Activated T-cell treated with anti-CD3 and anti-CD28 coated beads, Interleukin-2, amount 50 U/mL, for 4 hours (primary cell): ENCODE measurements at regions not wholly inside any gene's neighbourhood (a gene's known extent, or its start where the extent isn't known, plus 50 kb on each side); places are given as distances from the start of the nearest gene placed in this dataset.

Experiments
- ATAC-seq, 2 donors: fragments of 200-7000 bp; cut with Tn5 transposase; one replicate each; pipeline ENCODE4 v1.10.0; 2021
- DNase-seq: peaks from one replicate; pipeline ENCODE4 v3.0.0-alpha.2; 2020
- H3K27me3 Mint-ChIP-seq: one replicate; pipeline ENCODE4 v1.8.0; 2021; ENCODE audit warnings: low read depth, mixed read lengths
- H3K36me3 Mint-ChIP-seq: one replicate; pipeline ENCODE4 v1.8.0; 2022; ENCODE audit warnings: mixed read lengths; ENCODE audit not compliant: insufficient read depth
- H3K4me1 Mint-ChIP-seq: one replicate; pipeline ENCODE4 v1.8.0; 2021; ENCODE audit warnings: low read depth, mixed read lengths
- H3K4me3 Mint-ChIP-seq: one replicate; pipeline ENCODE4 v1.8.0; 2021; ENCODE audit warnings: mild to moderate bottlenecking, moderate library complexity, mixed read lengths
- H3K9me3 Mint-ChIP-seq: one replicate; pipeline ENCODE4 v1.8.0; 2021; ENCODE audit warnings: mixed read lengths

DNA sequence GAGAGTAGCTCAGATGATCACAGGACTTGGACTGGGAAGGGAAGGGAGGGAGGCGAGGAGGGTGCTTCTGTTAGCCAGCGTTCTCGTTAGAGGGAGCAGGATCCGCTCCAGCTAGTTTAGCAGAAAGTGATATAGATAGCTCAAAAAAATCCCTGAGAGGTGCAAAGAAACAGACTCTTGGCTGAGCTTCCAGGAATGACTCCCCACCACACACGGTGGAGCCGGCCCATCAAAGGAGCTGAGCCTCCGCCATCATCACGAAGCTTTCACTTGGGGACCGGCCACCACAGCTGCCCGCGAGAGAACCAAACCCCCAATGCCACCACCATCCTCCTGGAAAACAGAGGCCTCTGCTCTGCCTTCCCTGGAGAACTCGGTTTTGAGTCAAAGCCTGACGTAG is 124.6 kb upstream of the BCL2L14 start:
- H3K4me3 Mint-ChIP-seq: no peak overlapping the region
- H3K9me3 Mint-ChIP-seq: no peaks in the 10 kb centered on the region
- no peaks in the 10 kb centered on the region for H3K36me3 Mint-ChIP-seq
- DNase-seq: no peak
- peaks cover 4% of the 10 kb centered on the region for H3K4me1 Mint-ChIP-seq
- no peak for ATAC-seq
- H3K27me3 Mint-ChIP-seq: no peaks in the 10 kb centered on the region

DNA sequence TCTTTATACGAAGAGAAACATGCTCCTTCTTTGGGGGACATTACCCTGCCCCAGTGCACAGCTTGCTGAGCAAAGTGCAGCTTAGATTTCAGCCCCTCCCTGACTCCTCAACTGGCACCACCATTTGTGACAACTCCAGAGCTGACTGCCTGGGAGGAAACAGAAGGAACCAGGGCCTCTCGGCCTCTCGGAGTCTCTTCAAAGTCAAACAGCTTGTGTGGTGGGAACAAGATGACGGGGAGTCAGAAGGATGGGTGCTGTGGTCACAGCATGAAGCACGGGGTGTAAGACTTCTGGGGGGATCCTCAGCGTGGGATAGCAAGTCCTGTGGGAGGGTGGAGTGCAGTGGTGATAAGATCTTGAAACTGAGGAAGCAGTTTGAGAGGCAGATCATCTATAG is 123.5 kb upstream of the BCL2L14 start:
- no peak for DNase-seq
- Mint-ChIP-seq H3K9me3 (no peaks in the 10 kb centered on the region), H3K4me3 (no peak overlapping the region), H3K4me1 (peaks cover 4% of the 10 kb centered on the region), H3K36me3 (no peaks in the 10 kb centered on the region), H3K27me3 (no peaks in the 10 kb centered on the region)
- no peak for ATAC-seq

DNA sequence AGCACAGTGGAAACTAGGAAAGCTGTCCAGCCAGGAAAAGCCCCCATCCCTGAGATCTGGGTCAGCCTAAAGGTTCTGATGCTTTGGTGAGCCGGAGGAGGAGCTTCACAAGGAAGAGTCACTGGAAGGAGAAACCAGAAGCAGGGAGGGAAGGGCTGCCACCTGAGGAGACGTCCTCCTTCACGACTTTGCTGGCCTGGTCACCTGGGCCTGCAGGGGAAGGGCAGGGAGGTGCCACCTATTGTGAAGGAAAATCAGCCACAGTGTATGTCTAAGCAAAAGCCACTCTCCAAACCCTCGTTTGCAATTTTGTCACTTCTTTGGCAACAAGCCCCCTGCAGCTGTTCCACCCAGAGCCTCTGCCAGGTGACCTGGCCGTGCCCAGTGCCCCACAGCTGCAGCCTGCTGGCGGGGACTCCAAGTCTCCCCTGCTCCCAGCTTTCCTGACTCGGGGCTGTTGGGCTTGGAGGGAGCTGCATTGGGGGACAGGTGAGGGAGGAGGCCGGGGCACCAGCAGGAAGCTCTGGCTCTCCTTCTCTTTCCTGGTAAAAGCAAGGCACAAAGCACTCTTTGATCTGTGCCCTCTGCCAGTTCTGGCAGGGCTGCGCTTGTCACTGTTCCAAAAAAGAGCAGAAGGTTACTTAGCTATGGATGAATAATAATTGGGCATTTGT is 120.9 kb upstream of the BCL2L14 start:
- Mint-ChIP-seq H3K4me3 (no peak overlapping the region), H3K36me3 (no peaks in the 10 kb centered on the region), H3K27me3 (no peaks in the 10 kb centered on the region), H3K9me3 (no peaks in the 10 kb centered on the region), H3K4me1 (peaks cover 16% of the 10 kb centered on the region)
- DNase-seq (no peak), ATAC-seq (no peak)

GRCh38 chr12:11951209-11951608 is 119.5 kb upstream of the BCL2L14 start:
- Mint-ChIP-seq H3K36me3 (no peaks in the 10 kb centered on the region), H3K4me3 (no peak overlapping the region), H3K9me3 (no peaks in the 10 kb centered on the region), H3K4me1 (peaks cover 16% of the 10 kb centered on the region), H3K27me3 (no peaks in the 10 kb centered on the region)
- ATAC-seq (no peak), DNase-seq (no peak)

GRCh38 chr12:11953523-11953922 is 117.2 kb upstream of the BCL2L14 start:
- H3K9me3 Mint-ChIP-seq: no peaks in the 10 kb centered on the region
- H3K4me1 Mint-ChIP-seq: peaks cover 22% of the 10 kb centered on the region
- H3K4me3 Mint-ChIP-seq: no peak overlapping the region
- no peaks in the 10 kb centered on the region for H3K36me3 Mint-ChIP-seq
- no peaks in the 10 kb centered on the region for H3K27me3 Mint-ChIP-seq
- ATAC-seq (no peak), DNase-seq (no peak)

DNA sequence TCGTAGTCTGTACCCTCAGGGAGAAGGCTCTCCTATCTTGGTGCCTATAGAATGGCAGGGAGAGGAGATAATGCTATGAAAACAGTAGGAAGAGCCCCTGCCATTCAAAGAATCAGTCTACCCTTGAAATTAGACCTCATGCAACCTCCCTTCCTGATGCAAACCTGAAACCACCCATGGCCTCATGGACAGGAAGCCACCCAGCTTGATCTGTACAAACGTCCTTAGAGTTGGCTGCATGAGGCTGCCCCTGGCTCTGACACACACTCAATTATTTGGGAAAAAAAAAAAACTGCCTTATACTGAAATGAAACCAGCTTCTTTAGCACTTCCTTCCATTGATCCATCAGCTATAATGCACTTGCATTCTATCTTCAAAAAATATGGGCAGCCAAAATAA is 116.6 kb upstream of the BCL2L14 start:
- no peak for DNase-seq
- Mint-ChIP-seq H3K4me3 (no peak overlapping the region), H3K9me3 (no peaks in the 10 kb centered on the region), H3K4me1 (peaks cover 29% of the 10 kb centered on the region), H3K27me3 (no peaks in the 10 kb centered on the region), H3K36me3 (no peaks in the 10 kb centered on the region)
- no peak for ATAC-seq

- H3K4me3 Mint-ChIP-seq: no peak overlapping the region
- DNase-seq (no peak), ATAC-seq (peak; percentile 96)
- H3K36me3 Mint-ChIP-seq: no peaks in the 10 kb centered on the region
- H3K9me3 Mint-ChIP-seq: no peaks in the 10 kb centered on the region
- no peaks in the 10 kb centered on the region for H3K27me3 Mint-ChIP-seq
- peaks cover 32% of the 10 kb centered on the region for H3K4me1 Mint-ChIP-seq
Measured at GRCh38 chr12:11958221-11959091, 112.3 kb upstream of the BCL2L14 start.

DNA sequence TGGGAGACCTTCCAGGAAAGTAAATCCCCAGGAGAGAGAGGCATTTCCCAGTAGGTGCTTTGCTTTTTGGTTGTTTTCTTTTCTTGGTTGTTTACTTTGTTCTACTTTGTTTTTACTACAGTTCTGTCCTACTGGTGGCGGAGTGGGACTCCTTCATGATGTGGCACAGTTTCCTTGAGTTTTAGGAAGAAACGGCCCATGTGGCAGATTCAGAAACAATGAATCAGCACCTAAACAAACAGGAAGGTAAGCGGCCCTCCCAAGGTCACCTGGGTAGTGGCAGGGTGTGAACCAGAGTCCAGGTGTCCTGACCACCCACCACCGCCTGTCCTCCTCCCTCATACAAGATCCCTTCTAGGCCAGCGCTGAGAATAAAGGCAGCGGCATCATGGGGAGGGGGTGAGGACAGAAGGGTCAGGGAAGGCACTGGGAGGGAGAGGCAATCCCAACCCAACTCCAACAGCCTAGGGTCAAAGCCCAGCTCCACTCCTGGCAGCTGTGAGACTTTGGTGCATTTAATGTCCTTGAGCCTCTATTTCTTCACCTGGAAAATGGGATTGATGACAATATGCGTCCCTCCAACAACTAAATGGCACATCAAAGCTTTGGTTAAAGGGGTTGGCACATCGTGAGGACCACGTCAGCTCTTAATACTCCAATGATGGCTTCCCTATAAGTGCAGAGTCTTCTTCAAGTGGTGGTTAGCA is 111.5 kb upstream of the BCL2L14 start:
- Mint-ChIP-seq H3K9me3 (no peaks in the 10 kb centered on the region), H3K36me3 (no peaks in the 10 kb centered on the region), H3K27me3 (no peaks in the 10 kb centered on the region), H3K4me1 (peaks cover 24% of the 10 kb centered on the region), H3K4me3 (no peak overlapping the region)
- DNase-seq (no peak), ATAC-seq (peak in 1 of 2 donors; percentile 9)

DNA sequence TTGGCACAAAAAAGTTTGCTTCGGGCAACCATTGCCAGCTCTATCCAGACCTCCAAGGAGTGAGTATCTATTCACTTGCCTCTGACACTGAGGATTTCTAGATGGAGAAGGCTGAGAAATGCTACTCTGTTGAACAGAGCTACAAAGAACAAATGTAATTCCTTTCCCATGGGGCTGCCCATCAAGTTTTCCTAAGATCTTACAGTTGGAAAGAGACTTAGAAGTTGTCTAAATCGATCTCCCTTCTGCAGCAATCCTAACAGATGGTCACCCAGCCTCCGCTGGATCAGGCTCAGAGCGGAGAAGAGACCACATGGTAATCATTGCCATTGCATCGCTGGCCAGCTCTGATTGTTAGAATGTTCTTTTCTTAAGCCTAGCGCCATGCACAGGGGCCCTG is 110.1 kb upstream of the BCL2L14 start:
- Mint-ChIP-seq H3K27me3 (no peaks in the 10 kb centered on the region), H3K36me3 (no peaks in the 10 kb centered on the region), H3K9me3 (no peaks in the 10 kb centered on the region), H3K4me1 (peaks cover 20% of the 10 kb centered on the region), H3K4me3 (no peak overlapping the region)
- ATAC-seq: no peak
- no peak for DNase-seq

DNA sequence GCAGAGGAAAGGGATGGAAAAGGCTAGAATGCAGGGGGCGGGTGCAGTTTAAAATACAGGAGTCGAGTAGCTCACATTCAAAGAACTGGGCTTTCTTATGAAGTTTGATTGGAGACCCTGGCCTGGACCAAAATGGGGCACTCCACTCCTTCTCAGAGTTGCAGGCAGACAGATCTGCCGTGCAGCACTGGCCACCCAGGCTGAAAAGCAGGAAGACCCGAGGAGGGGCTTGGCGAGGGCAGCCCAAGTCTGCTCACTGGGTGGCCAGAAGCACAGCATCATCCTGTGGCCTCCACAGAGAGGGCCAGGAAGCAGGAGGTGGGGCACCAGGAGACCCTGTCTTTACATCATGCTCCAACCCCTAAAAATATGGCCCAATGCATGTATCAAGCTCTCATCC is 109.1 kb upstream of the BCL2L14 start:
- H3K4me1 Mint-ChIP-seq: peaks cover 20% of the 10 kb centered on the region
- no peak for ATAC-seq

DNA sequence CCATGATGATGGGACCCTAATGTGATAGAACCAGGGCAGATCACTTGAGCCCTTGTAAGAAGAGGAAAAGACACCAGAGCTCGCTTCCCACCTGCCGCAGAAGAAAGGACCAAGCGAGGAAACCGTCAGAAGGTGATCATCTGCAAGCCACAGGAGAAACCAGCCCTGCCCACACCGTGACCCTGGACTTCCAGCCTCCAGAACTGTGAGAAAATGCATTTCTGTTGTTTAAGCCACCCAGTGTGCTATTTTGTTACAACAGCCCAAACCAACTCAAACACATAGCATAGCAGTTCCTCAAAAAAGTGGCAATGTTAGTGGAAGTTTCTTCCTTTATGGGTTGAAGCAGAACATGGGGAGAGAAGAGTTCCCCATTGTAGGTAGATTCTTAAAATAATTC is 107.9 kb upstream of the BCL2L14 start:
- Mint-ChIP-seq H3K4me1 (peaks cover 22% of the 10 kb centered on the region), H3K4me3 (no peak overlapping the region), H3K36me3 (no peaks in the 10 kb centered on the region)

More for the DNA sequence above, 109.1 kb upstream of the BCL2L14 start:
- Mint-ChIP-seq H3K9me3 (no peaks in the 10 kb centered on the region), H3K36me3 (no peaks in the 10 kb centered on the region), H3K4me3 (no peak overlapping the region), H3K27me3 (no peaks in the 10 kb centered on the region)
- DNase-seq: no peak

GRCh38 chr12:11963841-11964471 is 106.8 kb upstream of the BCL2L14 start:
- no peak overlapping the region for H3K4me3 Mint-ChIP-seq
- no peaks in the 10 kb centered on the region for H3K27me3 Mint-ChIP-seq
- H3K36me3 Mint-ChIP-seq: no peaks in the 10 kb centered on the region
- H3K4me1 Mint-ChIP-seq: peaks cover 13% of the 10 kb centered on the region
- ATAC-seq (no peak), DNase-seq (no peak)
- no peaks in the 10 kb centered on the region for H3K9me3 Mint-ChIP-seq

More for the DNA sequence above, 107.9 kb upstream of the BCL2L14 start:
- ATAC-seq (no peak), DNase-seq (no peak)
- Mint-ChIP-seq H3K9me3 (no peaks in the 10 kb centered on the region), H3K27me3 (no peaks in the 10 kb centered on the region)

GRCh38 chr12:11965258-11965910 is 105.4 kb upstream of the BCL2L14 start:
- DNase-seq: no peak
- Mint-ChIP-seq H3K9me3 (no peaks in the 10 kb centered on the region), H3K4me3 (no peak overlapping the region), H3K36me3 (no peaks in the 10 kb centered on the region), H3K27me3 (no peaks in the 10 kb centered on the region), H3K4me1 (peaks cover 4% of the 10 kb centered on the region)
- ATAC-seq: no peak
